HuH-7 (cell line): ENCODE measurements at regions not wholly inside any gene's neighbourhood (a gene's known extent, or its start where the extent isn't known, plus 50 kb on each side); places are given as distances from the start of the nearest gene placed in this dataset.

ENCODE experiments used
- DNase-seq: peaks from one replicate; pipeline ENCODE4 v3.0.0; 2011; ENCODE audit warnings: low spot score

DNA sequence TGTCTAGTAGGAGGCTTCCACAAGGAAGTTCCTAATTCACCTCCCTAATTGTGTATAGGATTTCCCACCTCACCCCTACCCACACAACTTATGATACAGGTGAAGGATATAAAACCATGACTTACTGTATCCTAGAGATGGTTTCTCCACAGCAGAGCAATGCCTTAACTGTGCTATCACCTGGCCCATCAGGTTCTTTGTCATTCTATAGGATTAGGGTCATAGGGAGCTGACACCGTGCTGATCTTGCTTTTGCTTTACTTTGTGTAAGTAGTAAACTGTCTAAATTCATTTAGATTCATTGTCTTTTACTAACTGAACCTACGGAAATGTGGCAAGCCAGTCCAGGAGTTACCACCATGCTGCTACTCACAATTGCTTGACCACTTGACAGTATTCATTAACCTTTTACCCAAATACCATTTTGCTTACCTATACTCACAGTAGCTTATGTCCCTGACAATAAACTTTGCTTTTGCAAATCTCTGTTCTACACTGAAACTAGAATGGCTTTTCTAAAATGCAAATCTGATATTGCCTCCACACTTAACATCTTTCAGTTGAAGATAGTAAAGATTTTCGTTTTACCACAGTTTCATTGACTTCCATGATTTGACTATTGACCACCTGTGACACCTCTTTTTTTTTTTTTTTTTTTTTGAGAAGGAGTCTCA, 147.6 kb downstream of the IFI44 start:
- no peak for DNase-seq

DNA sequence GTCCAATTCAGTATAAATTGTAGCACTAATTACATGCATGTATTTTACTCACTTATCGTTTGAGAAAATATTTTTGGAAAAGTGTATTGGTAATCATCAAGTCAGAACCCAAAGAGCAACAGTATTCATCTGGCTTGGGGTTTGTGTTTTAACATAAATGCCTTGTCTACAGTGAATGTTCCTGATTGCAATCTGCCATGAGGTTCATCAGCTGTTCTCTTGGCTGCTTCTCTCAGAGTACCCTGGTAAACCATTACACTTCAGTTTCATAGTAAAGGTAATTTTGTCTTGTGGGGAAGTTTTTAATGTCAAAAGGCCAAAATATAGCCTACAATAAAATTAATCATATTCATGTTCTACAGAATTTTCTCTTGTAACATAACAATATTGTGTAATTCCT, 150.3 kb downstream of the IFI44 start:
- no peak for DNase-seq

DNA sequence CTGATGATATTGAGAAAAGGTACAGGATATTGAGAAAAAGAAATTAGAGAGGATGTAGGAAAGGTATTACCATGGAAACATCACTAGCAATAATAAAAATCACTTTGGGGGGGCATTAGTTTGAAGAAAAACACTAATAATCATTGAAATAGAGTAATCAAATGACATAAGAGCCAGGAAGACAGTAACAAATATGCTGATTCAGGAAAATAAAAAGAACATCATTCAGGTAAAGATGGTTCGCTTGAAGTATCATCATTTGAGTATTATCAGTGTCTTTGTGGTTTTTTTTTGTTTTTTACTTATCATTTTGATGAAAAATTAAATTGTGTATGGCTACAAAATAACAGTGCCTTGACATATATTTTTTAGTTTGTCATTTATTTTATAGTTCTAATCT, 164.5 kb downstream of the IFI44 start:
- DNase-seq, result no peak

DNA sequence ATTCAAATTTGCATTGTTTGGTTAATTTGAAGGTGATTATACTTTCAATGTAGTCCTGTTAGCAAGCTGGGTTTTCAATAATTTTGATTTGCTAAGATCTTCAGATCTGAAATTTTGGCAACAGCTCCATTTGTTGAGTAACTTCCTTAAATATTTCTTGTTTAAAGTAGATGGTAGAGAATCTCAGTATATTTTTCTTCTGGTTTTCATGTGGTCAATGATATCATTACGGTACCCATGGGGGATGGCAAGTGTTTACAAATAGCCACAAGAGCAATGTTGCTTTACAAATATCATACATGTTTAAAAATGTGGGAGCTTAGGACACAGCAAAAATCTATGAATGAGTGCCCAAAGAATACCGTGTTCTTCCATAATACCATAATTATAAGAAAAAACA, 175.9 kb downstream of the IFI44 start:
- no peak for DNase-seq

DNA sequence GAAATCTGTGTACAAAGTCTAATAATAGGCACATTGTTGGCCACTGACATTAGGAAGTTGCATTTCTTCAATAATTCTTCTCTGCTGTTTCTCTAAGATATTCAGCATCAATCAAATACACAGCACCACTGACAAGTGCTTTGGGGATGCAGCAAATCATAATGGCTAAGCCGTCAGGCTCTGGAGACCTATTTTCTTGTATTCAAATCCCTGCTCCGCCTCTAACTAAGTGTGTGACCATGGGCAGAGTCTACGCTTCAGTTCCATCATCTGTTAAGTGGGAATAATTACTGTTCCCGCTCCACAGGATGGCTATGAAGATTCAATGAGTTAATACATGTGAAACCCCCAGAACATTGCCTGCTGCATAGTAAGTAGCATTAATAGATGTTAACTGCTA, 176.9 kb downstream of the ADGRL4 start:
- DNase-seq, result no peak

DNA sequence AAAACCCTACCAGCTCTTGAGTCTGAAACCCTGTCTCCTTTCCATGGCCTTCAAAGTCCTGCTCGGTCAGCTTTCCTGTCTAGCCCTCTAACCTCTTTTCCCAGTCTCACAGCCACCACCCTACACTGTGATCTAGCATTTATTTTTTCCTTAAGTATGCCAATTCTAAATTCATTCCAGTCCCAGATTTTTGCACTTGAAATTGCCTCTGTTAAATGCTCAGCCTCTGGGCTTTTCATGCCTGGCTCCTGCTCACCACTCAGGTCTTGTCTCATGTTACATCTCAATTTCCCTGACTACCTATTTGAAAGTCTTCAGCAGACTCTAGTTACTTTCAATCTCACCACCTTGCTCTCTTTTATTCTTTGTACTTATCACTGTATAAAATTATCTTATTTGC, 176.2 kb downstream of the ADGRL4 start:
- no peak for DNase-seq

DNA sequence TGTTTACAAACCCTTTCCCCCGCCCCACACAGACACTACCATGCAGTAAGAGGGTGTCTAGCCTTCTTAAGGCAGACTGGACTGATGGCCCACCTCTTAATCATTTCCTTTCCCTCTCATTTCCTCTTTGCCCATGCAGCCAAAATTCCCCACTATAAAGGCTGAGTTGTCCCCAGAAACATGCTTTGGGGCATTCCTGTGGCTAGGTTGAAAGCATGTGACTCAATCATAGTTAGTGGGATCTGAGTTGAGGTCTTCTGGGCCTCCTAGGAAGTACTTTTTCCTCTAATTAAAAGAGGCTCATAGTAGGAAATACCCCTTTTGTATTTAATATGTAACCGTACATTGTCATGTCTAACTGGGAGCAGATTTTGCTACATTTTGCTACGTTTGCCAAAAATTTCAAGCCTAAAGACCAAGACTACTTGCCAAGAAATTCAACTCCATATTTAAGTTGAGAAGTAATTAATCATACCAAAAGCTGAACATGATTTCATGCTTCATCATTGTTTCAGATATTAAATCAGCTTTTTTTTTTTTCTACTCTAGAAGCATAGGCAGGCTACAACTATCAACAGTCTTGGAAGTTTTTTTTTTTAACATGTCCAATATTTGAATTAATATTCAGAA, 174.7 kb downstream of the ADGRL4 start:
- DNase-seq, result no peak

DNA sequence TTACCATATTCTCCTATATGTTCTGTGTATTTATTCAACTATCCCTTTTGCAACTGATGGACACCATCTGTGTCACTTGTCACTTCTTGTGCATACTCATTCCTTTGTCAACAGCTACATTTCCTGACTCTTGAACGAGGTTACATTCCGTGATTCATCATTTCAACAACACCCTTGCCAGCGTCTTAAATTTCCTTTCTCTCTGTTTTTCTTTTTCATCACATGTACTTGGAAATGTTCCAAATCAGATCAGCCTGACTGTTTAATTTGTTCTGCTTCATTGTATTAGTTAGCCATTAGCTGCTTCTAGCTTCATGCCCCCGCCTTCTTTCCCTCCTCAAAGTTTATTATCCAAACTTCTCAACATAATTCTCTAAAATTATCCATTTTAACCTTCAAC, 173.0 kb downstream of the ADGRL4 start:
- DNase-seq, result no peak

DNA sequence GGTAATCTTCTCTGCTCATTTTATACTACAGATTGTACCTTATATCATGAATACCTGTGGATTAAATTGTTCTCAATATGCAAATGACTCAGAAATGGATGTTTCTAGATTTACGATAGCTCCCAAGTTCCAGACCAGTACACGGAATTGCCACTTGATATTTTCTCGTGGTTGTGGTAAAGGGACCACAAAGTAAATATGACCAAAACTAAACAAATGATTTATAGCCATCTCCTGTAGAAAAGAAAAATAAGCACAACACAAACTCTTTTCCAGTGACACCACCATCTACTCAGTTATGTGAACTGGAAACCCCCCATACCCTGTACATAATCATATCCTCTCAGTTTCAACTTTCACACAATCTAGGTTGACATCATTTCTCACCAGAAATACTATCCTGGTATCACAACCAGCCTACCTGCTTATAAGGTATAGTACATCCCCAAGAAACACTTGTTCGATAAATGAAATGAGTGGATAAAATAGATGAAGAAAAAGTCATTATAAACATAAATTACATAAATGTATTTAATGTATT, 172.3 kb downstream of the ADGRL4 start:
- no peak for DNase-seq

DNA sequence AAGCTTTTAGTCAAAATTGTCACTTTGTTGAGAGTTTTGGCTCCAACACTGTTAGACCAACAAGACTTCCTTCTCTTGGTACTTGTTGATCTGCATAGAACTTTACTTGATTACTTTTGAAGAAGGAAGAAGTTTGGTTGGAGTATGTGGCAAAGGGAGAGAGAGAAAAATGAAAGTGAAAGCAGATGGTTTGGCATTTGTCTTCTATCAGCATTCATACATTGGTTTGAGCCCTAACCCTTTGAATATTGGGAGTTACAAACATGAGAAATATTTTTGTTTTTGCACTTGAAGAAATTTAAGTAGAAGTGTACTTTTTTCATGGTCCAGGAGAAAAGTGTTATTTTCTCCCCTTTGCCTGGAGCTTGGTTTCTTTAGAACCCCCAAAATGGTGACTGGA, 169.8 kb downstream of the ADGRL4 start:
- no peak for DNase-seq

DNA sequence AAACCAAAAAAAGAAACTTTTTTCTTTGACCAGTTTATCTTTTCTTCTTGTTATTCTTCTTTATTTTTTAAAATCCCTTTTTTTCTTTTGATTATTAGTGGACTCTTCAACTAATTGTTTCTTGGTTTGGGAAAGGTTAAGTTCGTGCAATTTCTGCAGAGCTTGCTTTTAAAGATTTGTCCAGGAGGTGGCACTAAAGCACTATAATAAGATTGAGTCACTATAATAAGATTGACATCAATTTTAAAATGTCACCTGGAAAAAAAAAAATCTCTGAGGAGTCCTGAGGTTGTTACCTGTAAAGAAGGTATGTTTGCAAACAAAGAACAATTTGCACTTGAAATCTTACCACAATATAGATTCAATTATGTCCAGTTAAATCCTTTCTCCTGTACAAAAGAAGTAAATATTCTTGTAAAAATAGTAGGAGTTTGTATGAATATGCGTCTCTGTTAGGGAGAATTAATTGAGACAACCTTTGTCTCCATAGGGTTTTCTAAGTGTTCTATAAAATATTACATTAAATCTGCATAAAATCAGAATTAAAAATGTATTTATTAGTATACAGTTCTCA, 166.7 kb downstream of the ADGRL4 start:
- DNase-seq, result peak; percentile 26
